ENCODE measurements at regions not wholly inside any gene's neighbourhood (a gene's known extent, or its start where the extent isn't known, plus 50 kb on each side); places are given as distances from the start of the nearest gene placed in this dataset.

DNA sequence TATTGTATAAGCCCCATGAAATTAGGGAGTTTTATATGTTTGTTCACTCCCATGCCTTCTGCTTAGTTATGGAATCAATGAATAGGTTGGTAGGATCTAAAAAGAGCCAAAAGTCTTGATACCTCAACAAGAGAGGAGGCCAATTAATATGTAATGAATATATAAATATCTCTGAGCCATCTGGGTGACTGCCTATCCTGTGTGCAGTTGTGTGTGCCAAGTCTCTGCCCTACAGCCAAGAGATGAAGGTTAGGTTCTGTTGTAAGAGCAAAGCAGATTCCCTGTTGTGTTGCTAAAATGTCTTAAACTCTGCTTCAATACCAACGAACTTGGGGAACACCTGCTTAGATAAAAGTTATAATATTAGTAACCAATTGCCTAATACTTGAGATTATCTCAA, 61.8 kb upstream of the GORAB start:
- DNase-seq: no peak

DNA sequence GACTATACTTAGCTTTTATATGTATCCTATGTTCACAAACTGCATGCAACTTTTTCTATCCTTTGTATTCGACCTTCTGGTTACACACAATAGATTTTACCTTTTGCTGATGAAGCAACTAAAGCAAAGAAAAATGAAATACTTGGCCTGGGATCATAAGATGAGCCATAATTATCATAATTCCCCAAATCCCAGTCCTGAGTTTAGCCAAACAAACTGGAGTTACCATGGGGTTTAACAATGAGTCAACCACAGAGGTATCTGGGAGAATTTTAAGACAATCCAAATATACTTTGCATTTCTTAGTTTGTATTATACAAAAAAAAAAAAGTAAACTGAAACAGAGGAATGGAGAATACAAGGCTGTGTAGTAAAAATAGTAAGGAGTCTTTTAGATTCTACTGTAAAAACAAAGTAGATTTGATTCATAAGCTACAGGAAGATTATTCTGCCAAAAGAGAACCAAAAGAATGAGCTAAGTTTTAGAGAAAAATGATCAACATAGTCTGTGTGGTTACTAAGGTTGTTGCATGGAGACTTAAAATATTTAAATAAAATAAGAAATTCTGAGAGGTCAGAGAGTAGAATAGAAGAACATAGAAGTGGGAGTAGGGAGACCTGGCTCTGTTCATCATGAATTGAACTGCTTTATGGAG, 60.4 kb upstream of the GORAB start:
- DNase-seq: no peak

DNA sequence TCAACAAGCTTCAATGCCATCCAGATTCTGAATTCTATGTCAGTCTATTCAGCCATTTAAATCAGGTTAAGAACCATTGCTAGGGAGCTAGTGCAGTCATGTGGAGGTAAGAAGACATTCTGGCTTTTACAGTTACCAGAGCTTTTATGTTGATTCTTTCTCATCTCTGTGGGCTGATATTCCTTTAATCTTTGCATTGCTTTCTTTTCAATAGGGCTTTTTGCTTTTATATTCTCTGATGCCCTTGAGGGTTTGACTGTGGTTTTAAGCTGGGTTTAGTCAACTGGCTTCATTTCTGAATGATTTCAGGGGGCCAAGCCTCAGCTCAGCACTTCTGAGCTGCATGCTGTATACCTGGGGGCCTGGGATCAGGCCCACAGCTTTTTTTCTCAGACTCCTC, 51.0 kb upstream of the GORAB start:
- DNase-seq: no peak

Measured in DMS79 treated with DMSO at 0.1 percent for 48 hours (cell line).